GM12872 (cell line): ENCODE measurements at regions not wholly inside any gene's neighbourhood (a gene's known extent, or its start where the extent isn't known, plus 50 kb on each side); places are given as distances from the start of the nearest gene placed in this dataset.

Experiments
- CTCF ChIP-seq: IDR thresholded peaks from 3 replicates; pipeline ENCODE4 v1.5.1; 2011; ENCODE audit warnings: low read depth, mild to moderate bottlenecking, low read length, moderate library complexity; ENCODE audit not compliant: insufficient read depth

GRCh38 chr2:10202131-10202665 is 79.7 kb downstream of the RRM2 start:
- no peak for TF ChIP-seq CTCF

GRCh38 chr2:10204326-10205161 is 82.0 kb downstream of the RRM2 start:
- TF ChIP-seq CTCF, result no peak

- no peak for TF ChIP-seq CTCF
Measured at GRCh38 chr2:10205162-10205475, 82.6 kb downstream of the RRM2 start.

GRCh38 chr2:10208736-10209135 is 86.2 kb downstream of the RRM2 start:
- TF ChIP-seq CTCF, result no peak

GRCh38 chr2:10209406-10209935 is 86.9 kb downstream of the RRM2 start:
- no peak for TF ChIP-seq CTCF

GRCh38 chr2:10210336-10210735 is 87.8 kb downstream of the RRM2 start:
- no peak for TF ChIP-seq CTCF

GRCh38 chr2:10211844-10212422 is 89.4 kb downstream of the RRM2 start:
- no peak for TF ChIP-seq CTCF
